ENCODE measurements at regions not wholly inside any gene's neighbourhood (a gene's known extent, or its start where the extent isn't known, plus 50 kb on each side); places are given as distances from the start of the nearest gene placed in this dataset.

DNA sequence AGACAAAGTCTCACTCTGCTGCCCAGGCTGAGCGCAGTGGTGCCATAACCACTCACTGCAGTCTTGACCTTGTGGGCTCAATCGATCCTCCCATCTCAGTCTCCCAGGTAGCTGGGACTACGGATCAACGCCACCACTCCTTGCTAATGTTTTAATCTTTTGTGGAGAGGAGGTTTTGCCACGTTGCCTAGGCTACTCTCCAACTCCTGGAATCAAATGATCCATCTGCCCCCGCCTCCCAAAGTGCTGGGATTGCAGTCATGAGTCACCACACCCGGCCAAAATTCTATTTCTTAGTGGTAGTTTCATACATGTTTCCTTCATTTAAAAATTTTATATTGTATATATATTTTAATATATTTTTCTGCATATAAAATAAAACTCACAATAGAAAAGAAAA is 125.8 kb upstream of the CLNK start:
- no peaks in the 10 kb centered on the region for H3K9me2 ChIP-seq (ENCODE audit: insufficient read depth)
- no peak overlapping the region for H3K4me3 ChIP-seq (replicated peaks in 1 of 2; ENCODE audit: low read depth in 1 of 2, low read length in 2 of 2)
- RAD21 ChIA-PET (ENCODE audit: low non-redundant PET in 1 of 2, low total read pairs in 2 of 2, uncharacterized antibody in 2 of 2, unreplicated experiment in 2 of 2), result no interaction called here
- no peaks in the 10 kb centered on the region for H4K20me1 ChIP-seq (ENCODE audit: insufficient read depth)
- no peak for ATAC-seq
- no peak overlapping the region for H3K9ac ChIP-seq (ENCODE audit: low read length)
- no peaks in the 10 kb centered on the region for H3K79me2 ChIP-seq (ENCODE audit: insufficient read depth, low read length)
- no peak overlapping the region for H3K4me2 ChIP-seq (ENCODE audit: low read length)
- no peaks in the 10 kb centered on the region for H3K4me1 ChIP-seq (ENCODE audit: control insufficient read depth in 1 of 2, insufficient read depth in 2 of 2, low read length in 2 of 2)
- intact Hi-C loops (cut with micrococcal nuclease), result no loop called here
- H3K36me3 ChIP-seq (ENCODE audit: control insufficient read depth in 1 of 2, insufficient read depth in 2 of 2, low read length in 2 of 2), result no peaks in the 10 kb centered on the region
- CTCF ChIA-PET, result no interaction called here
- H3K9me3 ChIP-seq (ENCODE audit: control insufficient read depth in 1 of 2, insufficient read depth in 1 of 2, low read depth in 1 of 2, low read length in 2 of 2), result no peaks in the 10 kb centered on the region
- POLR2A ChIA-PET, result no interaction called here
- no peak for DNase-seq (ENCODE audit: low read depth, low spot score)
- TF ChIP-seq ZNF274 (IDR thresholded peaks at IDR 0.05; ENCODE audit: low read depth, low read length), result no peak
- no peak for TF ChIP-seq CBX3 (IDR thresholded peaks at IDR 0.05; ENCODE audit: low read depth)
- TF ChIP-seq YY1 (IDR thresholded peaks at IDR 0.05; ENCODE audit: extremely low read depth, insufficient replicate concordance, low read depth, low read length), result no peak
- no peak for TF ChIP-seq RAD21 (IDR thresholded peaks at IDR 0.05; ENCODE audit: low read depth)
- no peak for TF ChIP-seq ZFX (IDR thresholded peaks at IDR 0.05)
- TF ChIP-seq EZH2phosphoT487 (IDR thresholded peaks at IDR 0.05; ENCODE audit: borderline replicate concordance), result no peak
- TF ChIP-seq EGR1 (IDR thresholded peaks at IDR 0.05; ENCODE audit: low read depth), result no peak
- TF ChIP-seq, protein P1, sequence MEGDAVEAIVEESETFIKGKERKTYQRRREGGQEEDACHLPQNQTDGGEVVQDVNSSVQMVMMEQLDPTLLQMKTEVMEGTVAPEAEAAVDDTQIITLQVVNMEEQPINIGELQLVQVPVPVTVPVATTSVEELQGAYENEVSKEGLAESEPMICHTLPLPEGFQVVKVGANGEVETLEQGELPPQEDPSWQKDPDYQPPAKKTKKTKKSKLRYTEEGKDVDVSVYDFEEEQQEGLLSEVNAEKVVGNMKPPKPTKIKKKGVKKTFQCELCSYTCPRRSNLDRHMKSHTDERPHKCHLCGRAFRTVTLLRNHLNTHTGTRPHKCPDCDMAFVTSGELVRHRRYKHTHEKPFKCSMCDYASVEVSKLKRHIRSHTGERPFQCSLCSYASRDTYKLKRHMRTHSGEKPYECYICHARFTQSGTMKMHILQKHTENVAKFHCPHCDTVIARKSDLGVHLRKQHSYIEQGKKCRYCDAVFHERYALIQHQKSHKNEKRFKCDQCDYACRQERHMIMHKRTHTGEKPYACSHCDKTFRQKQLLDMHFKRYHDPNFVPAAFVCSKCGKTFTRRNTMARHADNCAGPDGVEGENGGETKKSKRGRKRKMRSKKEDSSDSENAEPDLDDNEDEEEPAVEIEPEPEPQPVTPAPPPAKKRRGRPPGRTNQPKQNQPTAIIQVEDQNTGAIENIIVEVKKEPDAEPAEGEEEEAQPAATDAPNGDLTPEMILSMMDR (IDR thresholded peaks at IDR 0.05 in 2 of 3, conservative IDR thresholded peaks at IDR 0.05 in 1 of 3; ENCODE audit: borderline replicate concordance in 1 of 3, insufficient read depth in 1 of 3, low read depth in 2 of 3, low read length in 2 of 3), result no peak
- no peak for TF ChIP-seq ELF1 (IDR thresholded peaks at IDR 0.05; ENCODE audit: borderline replicate concordance, low read depth)
- TF ChIP-seq POLR2AphosphoS5 (IDR thresholded peaks at IDR 0.05; ENCODE audit: low read depth, low read length), result no peak
- no peak for TF ChIP-seq FOSL1 (IDR thresholded peaks at IDR 0.05; ENCODE audit: low read depth)
- no peak for TF ChIP-seq SIN3A (IDR thresholded peaks at IDR 0.05; ENCODE audit: low read depth)
- H3K27me3 ChIP-seq (ENCODE audit: insufficient read depth, low read length), result no peaks in the 10 kb centered on the region
- no TSS peak for BruUV-seq (replicated peaks)
- no peak overlapping the region for H3K27ac ChIP-seq (ENCODE audit: low read depth, low read length)
- H2AFZ ChIP-seq (ENCODE audit: low read depth, low read length, poor library complexity, severe bottlenecking), result no peak overlapping the region
